Myocyte (in vitro differentiated cells): ENCODE measurements at regions not wholly inside any gene's neighbourhood (a gene's known extent, or its start where the extent isn't known, plus 50 kb on each side); places are given as distances from the start of the nearest gene placed in this dataset.
"Not testable (repeated sequence)": the region's sequence is repeated elsewhere in the genome, so short reads cannot be mapped to it uniquely, and the experiment has no call there.

Source experiments
- DNase-seq: peaks from one replicate; pipeline ENCODE4 v3.0.0-alpha.2; 2012; ENCODE audit warnings: low read depth

- no peak for DNase-seq
These were observed 185.2 kb downstream of the UACA start for GRCh38 chr15:70578196-70578595.

GRCh38 chr15:70576696-70577095 lies 186.7 kb downstream of the UACA start:
- no peak for DNase-seq

- no peak for DNase-seq
These were observed 187.1 kb downstream of the UACA start for GRCh38 chr15:70576276-70576675.

- DNase-seq = no peak
These were observed 187.8 kb downstream of the UACA start for GRCh38 chr15:70575231-70576226.

GRCh38 chr15:70574325-70574724 lies 189.0 kb downstream of the UACA start:
- DNase-seq = not testable (repeated sequence)

- DNase-seq = no peak
These were observed 190.1 kb downstream of the UACA start for GRCh38 chr15:70573121-70573850.

GRCh38 chr15:70569714-70570231 lies 193.6 kb downstream of the UACA start:
- no peak for DNase-seq

GRCh38 chr15:70569091-70569713 lies 194.2 kb downstream of the UACA start:
- peak; percentile 70 for DNase-seq

- DNase-seq = no peak
These were observed 196.4 kb downstream of the UACA start for GRCh38 chr15:70566989-70567388.

- no peak for DNase-seq
These were observed 197.1 kb downstream of the UACA start for GRCh38 chr15:70566047-70566835.

GRCh38 chr15:70563561-70564095 lies 199.7 kb downstream of the UACA start:
- DNase-seq = no peak

GRCh38 chr15:70562906-70563305 lies 200.5 kb downstream of the UACA start:
- no peak for DNase-seq

- no peak for DNase-seq
These were observed 201.5 kb downstream of the UACA start for GRCh38 chr15:70561885-70562284.

- no peak for DNase-seq
These were observed 202.6 kb downstream of the UACA start for GRCh38 chr15:70560617-70561328.

GRCh38 chr15:70559265-70560239 lies 203.8 kb downstream of the UACA start:
- DNase-seq = peak; percentile 29

- DNase-seq = no peak
These were observed 204.7 kb downstream of the UACA start for GRCh38 chr15:70558406-70559264.

- DNase-seq = no peak
These were observed 205.7 kb downstream of the UACA start for GRCh38 chr15:70557521-70558258.
